ENCODE measurements at regions not wholly inside any gene's neighbourhood (a gene's known extent, or its start where the extent isn't known, plus 50 kb on each side); places are given as distances from the start of the nearest gene placed in this dataset.

- TF ChIP-seq CEBPB (IDR thresholded peaks at IDR 0.05) (no peak), CTCF (IDR thresholded peaks at IDR 0.05) (no peak), RFX5 (IDR thresholded peaks at IDR 0.05) (no peak), CBX8 (IDR thresholded peaks at IDR 0.05) (no peak), JUNB (IDR thresholded peaks at IDR 0.05) (no peak), MAFK (IDR thresholded peaks at IDR 0.05; ENCODE audit: partially characterized antibody) (no peak), POLR2AphosphoS2 (conservative IDR thresholded peaks at IDR 0.05; ENCODE audit: low read length) (no peak), NPAS2 (CRISPR knock-in tag; IDR thresholded peaks at IDR 0.05; ENCODE audit: borderline replicate concordance) (no peak)
- TF ChIP-seq, protein P1, sequence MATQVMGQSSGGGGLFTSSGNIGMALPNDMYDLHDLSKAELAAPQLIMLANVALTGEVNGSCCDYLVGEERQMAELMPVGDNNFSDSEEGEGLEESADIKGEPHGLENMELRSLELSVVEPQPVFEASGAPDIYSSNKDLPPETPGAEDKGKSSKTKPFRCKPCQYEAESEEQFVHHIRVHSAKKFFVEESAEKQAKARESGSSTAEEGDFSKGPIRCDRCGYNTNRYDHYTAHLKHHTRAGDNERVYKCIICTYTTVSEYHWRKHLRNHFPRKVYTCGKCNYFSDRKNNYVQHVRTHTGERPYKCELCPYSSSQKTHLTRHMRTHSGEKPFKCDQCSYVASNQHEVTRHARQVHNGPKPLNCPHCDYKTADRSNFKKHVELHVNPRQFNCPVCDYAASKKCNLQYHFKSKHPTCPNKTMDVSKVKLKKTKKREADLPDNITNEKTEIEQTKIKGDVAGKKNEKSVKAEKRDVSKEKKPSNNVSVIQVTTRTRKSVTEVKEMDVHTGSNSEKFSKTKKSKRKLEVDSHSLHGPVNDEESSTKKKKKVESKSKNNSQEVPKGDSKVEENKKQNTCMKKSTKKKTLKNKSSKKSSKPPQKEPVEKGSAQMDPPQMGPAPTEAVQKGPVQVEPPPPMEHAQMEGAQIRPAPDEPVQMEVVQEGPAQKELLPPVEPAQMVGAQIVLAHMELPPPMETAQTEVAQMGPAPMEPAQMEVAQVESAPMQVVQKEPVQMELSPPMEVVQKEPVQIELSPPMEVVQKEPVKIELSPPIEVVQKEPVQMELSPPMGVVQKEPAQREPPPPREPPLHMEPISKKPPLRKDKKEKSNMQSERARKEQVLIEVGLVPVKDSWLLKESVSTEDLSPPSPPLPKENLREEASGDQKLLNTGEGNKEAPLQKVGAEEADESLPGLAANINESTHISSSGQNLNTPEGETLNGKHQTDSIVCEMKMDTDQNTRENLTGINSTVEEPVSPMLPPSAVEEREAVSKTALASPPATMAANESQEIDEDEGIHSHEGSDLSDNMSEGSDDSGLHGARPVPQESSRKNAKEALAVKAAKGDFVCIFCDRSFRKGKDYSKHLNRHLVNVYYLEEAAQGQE (IDR thresholded peaks at IDR 0.05): no peak
- TF ChIP-seq, protein P2, sequence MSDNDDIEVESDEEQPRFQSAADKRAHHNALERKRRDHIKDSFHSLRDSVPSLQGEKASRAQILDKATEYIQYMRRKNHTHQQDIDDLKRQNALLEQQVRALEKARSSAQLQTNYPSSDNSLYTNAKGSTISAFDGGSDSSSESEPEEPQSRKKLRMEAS (IDR thresholded peaks at IDR 0.05): no peak
Observed at GRCh38 chr20:60171313-60171712, 213.1 kb downstream of the CDH26 start.
